T-helper 1 cell treated with Interleukin-12 subunit alpha and Interleukin-12 subunit beta and Interleukin-4 antibody, amounts not matched to agents 30 μg/mL and 1 μg/mL, for 36 hours (primary cell): ENCODE measurements at regions not wholly inside any gene's neighbourhood (a gene's known extent, or its start where the extent isn't known, plus 50 kb on each side); places are given as distances from the start of the nearest gene placed in this dataset.
"Not testable (repeated sequence)": the region's sequence is repeated elsewhere in the genome, so short reads cannot be mapped to it uniquely, and the experiment has no call there.

ENCODE experiments used
- H3K27ac Mint-ChIP-seq: one replicate; pipeline ENCODE4 v1.8.0; 2021; ENCODE audit warnings: mild to moderate bottlenecking, mixed read lengths
- H3K27me3 Mint-ChIP-seq: one replicate; pipeline ENCODE4 v1.8.0; 2021; ENCODE audit warnings: low read depth, mixed read lengths
- H3K36me3 Mint-ChIP-seq: one replicate; pipeline ENCODE4 v1.8.0; 2021; ENCODE audit warnings: low read depth, mixed read lengths
- H3K4me1 Mint-ChIP-seq: one replicate; pipeline ENCODE4 v1.8.0; 2021; ENCODE audit warnings: low read depth, mixed read lengths
- H3K4me3 Mint-ChIP-seq: one replicate; pipeline ENCODE4 v1.8.0; 2021; ENCODE audit warnings: mild to moderate bottlenecking, moderate library complexity, mixed read lengths
- H3K9me3 Mint-ChIP-seq: one replicate; pipeline ENCODE4 v1.8.0; 2021; ENCODE audit warnings: mixed read lengths

DNA sequence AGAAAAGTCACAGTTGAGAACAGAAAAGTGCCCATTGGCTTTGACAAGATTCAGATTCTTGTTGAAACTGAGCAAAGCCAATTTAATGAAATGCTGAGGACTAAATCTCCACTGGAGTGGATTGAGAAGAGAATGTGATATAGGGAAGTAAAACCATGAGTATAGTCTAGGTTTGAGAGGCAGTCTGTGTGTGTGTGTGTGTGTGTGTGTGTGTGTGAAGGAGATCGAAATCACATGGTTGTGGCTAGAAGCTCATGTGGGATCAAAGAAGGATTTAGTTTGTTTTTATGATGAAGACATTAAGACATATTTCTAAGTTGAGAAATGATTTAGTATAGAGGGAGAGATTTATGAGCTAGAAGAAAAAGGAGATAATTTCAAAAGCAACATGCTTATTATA lies 275.7 kb upstream of the DAB2 start:
- H3K9me3 Mint-ChIP-seq = no peaks in the 10 kb centered on the region
- H3K4me1 Mint-ChIP-seq = no peaks in the 10 kb centered on the region
- no peak overlapping the region for H3K27ac Mint-ChIP-seq
- H3K36me3 Mint-ChIP-seq = no peaks in the 10 kb centered on the region
- H3K4me3 Mint-ChIP-seq = no peak overlapping the region
- H3K27me3 Mint-ChIP-seq = peaks cover 4% of the 10 kb centered on the region

DNA sequence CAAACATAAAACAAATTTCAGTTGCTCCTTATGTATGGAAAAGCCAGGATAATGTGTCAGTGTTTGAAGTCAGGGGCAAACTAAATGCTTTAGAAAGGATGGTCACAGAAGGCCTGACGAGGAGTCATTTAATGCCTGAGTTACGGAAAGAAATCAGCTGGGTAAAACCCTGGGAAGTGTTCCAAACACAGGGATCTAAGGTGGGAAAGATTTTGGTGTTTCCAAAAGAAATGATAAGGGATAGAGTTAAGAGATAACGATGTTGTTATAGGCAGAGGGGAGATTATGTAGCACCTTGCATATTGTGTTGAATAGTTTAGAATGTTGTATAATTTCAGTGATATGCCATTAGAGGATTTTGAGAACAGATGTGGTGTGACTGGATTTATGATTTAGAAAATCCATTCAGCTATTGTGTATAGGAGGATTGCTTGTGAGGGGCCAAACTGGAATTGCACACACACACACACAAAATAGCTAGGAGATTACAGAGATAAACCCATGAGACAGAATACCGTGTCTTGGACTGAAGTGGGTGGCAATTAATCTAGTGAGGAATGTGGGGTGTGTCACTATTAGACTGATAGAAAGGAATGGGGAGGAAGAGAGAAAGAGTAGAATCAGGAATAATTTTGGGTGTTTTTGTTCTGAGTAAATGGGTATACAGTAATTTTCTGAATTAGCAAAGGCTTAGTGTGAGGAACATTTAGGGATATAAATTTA lies 274.2 kb upstream of the DAB2 start:
- no peaks in the 10 kb centered on the region for H3K9me3 Mint-ChIP-seq
- no peak overlapping the region for H3K4me3 Mint-ChIP-seq
- no peaks in the 10 kb centered on the region for H3K36me3 Mint-ChIP-seq

DNA sequence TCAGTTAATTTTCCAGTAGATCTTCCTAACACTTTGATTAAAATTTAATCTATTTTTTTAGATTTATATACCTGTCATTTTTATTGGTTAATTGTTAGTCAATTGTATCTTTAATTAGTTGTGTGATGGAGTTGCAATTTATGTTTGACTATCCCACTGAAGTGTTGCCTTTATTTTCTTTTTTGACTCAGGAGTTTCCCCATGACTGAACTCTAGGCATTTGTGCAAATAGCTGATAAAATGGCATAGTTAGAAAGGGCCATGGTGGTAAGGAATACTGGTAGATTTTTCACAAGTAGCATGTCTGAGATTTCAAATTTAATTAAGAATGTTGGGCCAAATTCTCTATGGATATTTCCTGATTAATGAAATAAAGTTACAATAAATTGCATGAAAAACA lies 273.1 kb upstream of the DAB2 start:
- H3K27ac Mint-ChIP-seq = no peak overlapping the region

More for the DNA sequence above, 274.2 kb upstream of the DAB2 start:
- H3K4me1 Mint-ChIP-seq = no peaks in the 10 kb centered on the region
- H3K27ac Mint-ChIP-seq = no peak overlapping the region
- peaks cover 4% of the 10 kb centered on the region for H3K27me3 Mint-ChIP-seq

DNA sequence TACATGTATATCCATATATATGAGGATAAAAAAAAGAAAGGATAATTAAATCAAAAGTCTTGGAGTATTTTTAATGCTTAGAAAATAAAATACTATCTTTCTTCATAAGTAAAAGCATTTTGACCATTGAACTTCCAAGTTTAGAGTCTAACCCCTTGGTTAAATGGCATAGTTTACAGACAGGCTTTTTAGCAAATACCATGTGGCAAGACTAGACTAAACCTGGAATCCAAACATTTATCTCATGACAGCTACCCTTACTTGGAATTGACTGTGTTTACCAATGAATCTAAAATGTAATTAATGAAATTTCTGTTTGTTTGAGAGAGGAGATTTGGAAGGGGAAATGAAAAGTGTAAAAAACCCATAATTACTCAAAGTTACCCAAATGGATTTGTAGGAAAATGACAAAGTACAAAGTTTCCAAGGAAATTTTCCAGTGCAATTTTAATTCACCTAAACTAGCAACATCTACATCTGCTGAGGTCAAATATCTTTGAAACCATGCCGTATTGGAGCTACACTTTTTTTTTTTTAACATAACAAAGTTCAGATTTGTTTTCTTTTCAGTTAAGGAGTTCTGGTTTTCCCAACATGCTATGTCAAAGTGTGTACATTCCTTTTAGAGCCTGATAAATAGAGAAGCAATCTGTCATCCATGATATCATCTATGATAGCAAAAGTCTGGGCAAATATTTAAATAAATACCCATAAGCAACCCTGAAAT lies 272.1 kb upstream of the DAB2 start:
- Mint-ChIP-seq H3K9me3 (no peaks in the 10 kb centered on the region), H3K27ac (no peak overlapping the region), H3K27me3 (peaks cover 4% of the 10 kb centered on the region), H3K36me3 (no peaks in the 10 kb centered on the region), H3K4me1 (no peaks in the 10 kb centered on the region), H3K4me3 (no peak overlapping the region)

More for the DNA sequence above, 273.1 kb upstream of the DAB2 start:
- Mint-ChIP-seq H3K9me3 (no peaks in the 10 kb centered on the region), H3K4me3 (no peak overlapping the region), H3K36me3 (no peaks in the 10 kb centered on the region), H3K27me3 (peaks cover 4% of the 10 kb centered on the region), H3K4me1 (no peaks in the 10 kb centered on the region)

DNA sequence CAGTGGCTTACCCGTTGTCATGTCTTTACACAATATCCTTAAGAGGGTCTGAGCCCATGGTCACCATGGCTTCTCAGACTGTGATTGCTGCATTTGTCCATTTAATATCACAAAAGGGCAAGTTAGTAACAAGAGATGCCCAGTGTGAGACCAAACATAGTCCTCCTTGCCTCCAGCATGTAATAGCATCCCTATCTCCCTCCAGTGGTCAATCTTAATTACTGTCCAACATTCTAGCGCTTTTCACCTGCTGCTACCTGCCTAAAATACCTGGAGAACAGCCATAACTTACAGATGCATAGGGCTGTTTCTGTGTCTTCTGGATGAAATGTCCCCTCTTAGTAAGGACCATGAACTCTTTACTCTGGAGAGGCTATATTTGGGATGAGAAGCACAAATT lies 267.2 kb upstream of the DAB2 start:
- Mint-ChIP-seq H3K27me3 (peaks cover 4% of the 10 kb centered on the region), H3K36me3 (no peaks in the 10 kb centered on the region), H3K4me3 (no peak overlapping the region), H3K4me1 (no peaks in the 10 kb centered on the region), H3K27ac (no peak overlapping the region), H3K9me3 (no peaks in the 10 kb centered on the region)

DNA sequence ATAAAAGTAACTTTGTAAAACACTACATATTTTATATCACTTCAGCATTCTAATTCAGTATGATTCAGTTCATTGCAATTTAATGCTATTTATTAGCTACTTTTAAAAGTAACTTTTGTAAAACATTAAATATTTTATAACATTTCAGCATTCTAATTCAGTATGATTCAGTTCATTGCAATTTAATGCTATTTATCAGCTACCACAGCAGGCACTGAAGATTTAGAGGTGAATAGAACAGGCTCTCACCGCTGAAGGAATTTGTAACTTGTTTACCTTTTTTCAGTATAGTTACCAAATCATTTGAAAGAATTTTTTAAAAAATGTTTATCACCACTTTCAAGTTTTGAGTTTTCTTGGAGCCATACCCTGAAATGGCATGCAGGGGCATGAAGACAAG lies 266.4 kb upstream of the DAB2 start:
- no peak overlapping the region for H3K27ac Mint-ChIP-seq
- no peak overlapping the region for H3K4me3 Mint-ChIP-seq
- H3K27me3 Mint-ChIP-seq = peaks cover 6% of the 10 kb centered on the region
- no peaks in the 10 kb centered on the region for H3K9me3 Mint-ChIP-seq
- H3K36me3 Mint-ChIP-seq = no peaks in the 10 kb centered on the region
- H3K4me1 Mint-ChIP-seq = no peaks in the 10 kb centered on the region

DNA sequence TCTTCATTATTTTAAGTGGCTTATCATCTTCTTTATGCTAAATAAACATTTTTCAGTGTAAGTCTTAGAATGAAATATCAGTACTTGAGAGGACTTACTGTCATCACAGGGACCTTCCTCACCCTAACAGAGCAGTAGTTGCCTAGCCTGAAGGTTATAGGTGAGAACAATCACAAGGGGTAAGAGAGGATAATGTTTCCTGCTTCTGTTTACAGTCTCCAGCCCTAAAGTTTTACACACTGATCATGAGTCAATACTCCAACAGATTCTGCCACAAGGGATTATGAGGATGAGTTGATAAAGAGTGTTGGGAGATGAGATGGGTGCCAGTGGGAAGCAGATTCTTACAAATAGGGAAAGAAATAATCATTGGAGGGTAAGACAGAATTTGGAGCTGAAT lies 265.1 kb upstream of the DAB2 start:
- H3K36me3 Mint-ChIP-seq = no peaks in the 10 kb centered on the region
- H3K4me3 Mint-ChIP-seq = no peak overlapping the region
- H3K4me1 Mint-ChIP-seq = no peaks in the 10 kb centered on the region

DNA sequence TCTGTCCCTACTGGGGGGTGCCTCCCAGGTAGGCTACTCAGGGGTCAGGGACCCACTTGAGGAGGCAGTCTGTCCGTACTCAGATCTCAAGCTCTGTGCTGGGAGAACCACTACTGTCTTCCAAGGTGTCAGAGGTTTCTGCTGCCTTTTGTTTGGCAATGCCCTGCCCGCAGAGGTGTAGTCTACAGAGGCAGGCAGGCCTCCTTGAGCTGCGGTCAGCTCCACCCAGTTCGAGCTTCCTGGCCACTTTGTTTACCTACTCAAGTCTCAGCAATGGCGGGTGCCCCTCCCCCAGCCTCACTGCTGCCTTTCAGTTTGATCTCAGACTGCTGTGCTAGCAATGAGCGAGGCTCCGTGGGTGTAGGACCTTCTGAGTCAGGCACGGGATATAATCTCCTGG lies 263.1 kb upstream of the DAB2 start:
- not testable (repeated sequence) for H3K4me3 Mint-ChIP-seq, H3K9me3 Mint-ChIP-seq, H3K4me1 Mint-ChIP-seq, H3K27ac Mint-ChIP-seq, H3K27me3 Mint-ChIP-seq, H3K36me3 Mint-ChIP-seq

More for the DNA sequence above, 265.1 kb upstream of the DAB2 start:
- Mint-ChIP-seq H3K9me3 (no peaks in the 10 kb centered on the region), H3K27ac (no peak overlapping the region), H3K27me3 (peaks cover 9% of the 10 kb centered on the region)

DNA sequence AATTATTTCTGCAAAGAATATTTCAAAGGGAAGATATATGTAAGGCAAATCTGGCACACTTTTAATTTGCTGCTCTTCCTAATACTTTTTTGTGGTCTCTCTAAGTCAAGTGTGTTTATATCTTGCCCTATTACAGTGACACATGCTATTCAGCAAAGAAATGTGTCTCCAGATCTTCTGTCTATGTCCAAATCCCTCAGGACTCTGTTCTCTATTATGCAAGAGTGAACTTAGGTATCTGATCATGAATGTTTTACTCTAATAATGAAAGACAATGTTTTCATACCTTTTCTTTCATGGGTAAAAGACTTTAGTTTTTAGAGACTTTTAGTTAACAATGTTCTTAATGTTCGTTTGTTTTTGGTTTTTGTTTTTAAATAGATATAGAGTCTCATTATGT lies 255.4 kb upstream of the DAB2 start:
- no peak overlapping the region for H3K27ac Mint-ChIP-seq
- no peak overlapping the region for H3K4me3 Mint-ChIP-seq
- peaks cover 15% of the 10 kb centered on the region for H3K27me3 Mint-ChIP-seq
- no peaks in the 10 kb centered on the region for H3K4me1 Mint-ChIP-seq
- H3K36me3 Mint-ChIP-seq = no peaks in the 10 kb centered on the region
- no peaks in the 10 kb centered on the region for H3K9me3 Mint-ChIP-seq

DNA sequence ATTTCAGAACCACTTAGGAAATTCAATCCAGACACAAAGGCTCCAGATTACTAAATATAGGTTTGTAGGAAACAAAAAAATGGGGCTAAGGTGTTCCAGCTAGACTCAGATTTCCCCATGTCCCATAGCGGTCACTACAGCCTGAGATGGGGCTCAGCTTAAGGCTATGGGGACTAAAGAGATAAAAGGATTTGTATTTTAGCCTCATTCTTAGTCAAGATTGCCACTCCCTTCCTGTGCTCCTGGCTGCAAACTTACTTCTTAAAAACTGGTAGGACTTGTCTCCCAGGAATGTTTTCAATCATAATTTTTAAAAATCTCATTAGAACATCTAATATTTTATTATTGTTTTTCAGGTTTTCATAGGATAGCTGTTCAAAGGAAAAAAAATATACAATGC lies 253.8 kb upstream of the DAB2 start:
- H3K4me1 Mint-ChIP-seq = no peaks in the 10 kb centered on the region
- H3K9me3 Mint-ChIP-seq = no peaks in the 10 kb centered on the region
- H3K4me3 Mint-ChIP-seq = no peak overlapping the region
- H3K27ac Mint-ChIP-seq = no peak overlapping the region
- H3K27me3 Mint-ChIP-seq = peaks cover 16% of the 10 kb centered on the region
- no peaks in the 10 kb centered on the region for H3K36me3 Mint-ChIP-seq

DNA sequence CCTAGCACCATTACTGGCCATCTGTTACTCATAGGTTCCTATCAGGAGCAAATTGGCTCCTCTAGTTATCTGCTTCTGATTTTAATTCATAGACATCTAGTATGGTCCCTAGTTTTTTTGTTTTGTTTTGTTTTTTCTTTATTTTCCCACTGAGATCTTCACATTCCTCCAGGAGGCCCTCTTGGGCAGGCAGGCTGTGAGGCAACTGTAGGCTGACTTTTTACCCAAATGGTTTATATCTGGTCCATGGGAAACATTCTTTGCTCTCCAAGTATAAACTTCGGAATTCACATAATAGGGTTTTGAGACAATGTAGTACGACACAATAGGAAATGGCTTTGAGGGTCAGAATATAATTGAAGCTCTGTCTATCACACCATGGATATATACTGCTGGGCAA lies 250.9 kb upstream of the DAB2 start:
- no peaks in the 10 kb centered on the region for H3K4me1 Mint-ChIP-seq
- no peaks in the 10 kb centered on the region for H3K9me3 Mint-ChIP-seq
- no peak overlapping the region for H3K27ac Mint-ChIP-seq
- no peak overlapping the region for H3K4me3 Mint-ChIP-seq
- H3K36me3 Mint-ChIP-seq = no peaks in the 10 kb centered on the region
- H3K27me3 Mint-ChIP-seq = peaks cover 25% of the 10 kb centered on the region

DNA sequence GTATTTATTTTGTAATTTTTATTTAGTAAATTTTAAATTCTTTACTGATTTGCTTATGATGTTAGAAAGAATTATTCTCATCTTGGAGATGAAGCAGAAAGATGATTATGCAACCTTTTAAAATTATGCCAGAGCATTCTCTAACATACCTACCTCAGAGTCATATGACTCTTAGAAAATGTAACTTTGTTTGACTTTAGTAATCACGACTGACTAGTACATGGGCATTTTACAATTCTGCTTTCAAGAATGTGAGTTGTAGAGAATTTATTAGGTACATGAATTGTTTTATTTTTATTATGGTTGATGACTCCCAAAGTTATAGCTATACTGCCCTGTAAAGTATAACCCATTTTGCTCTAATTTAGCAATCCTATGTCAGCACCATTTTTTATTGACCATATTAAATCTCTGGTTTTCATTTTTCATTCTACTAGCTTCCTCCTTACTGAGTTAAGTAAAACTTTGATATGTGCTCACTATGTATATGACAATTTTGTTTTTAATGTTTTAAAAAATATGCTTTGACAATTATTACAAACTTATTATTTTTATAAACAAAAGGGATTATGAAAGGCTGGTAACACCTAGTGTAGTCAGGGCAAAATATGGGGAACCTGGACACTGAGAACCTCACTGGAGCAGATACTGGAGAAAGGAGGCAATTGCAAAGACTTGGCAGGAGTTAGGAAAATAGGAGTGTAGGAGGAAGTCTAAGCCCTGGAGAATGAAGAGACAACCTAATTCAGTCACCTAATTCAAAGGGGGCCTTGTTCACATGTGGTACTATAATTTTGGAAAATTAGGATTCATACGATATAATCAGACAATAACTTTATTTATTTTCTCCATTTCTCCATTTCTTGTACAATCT lies 249.7 kb upstream of the DAB2 start:
- Mint-ChIP-seq H3K9me3 (no peaks in the 10 kb centered on the region), H3K4me3 (no peak overlapping the region), H3K36me3 (no peaks in the 10 kb centered on the region), H3K4me1 (no peaks in the 10 kb centered on the region), H3K27me3 (peaks cover 22% of the 10 kb centered on the region), H3K27ac (no peak overlapping the region)

DNA sequence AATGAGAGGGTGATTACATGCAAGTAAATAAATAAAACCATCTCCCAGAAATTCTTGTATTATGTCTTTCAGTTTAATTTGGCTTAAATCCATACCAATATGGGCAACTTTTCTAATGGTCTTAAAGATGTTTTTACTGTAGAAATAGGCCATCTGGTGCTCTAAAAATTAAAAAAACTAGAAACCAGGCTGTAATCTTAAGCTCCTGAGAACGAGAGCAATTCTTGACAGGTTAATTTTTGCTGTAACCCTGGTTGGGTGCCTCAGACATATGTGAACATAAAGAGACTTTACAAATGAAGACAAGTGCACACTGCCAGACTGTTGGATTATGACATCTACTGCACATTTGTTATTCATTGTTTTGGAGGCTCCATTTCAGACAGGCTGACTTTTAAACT lies 246.8 kb upstream of the DAB2 start:
- Mint-ChIP-seq H3K4me1 (no peaks in the 10 kb centered on the region), H3K27me3 (peaks cover 17% of the 10 kb centered on the region), H3K27ac (no peak overlapping the region), H3K36me3 (no peaks in the 10 kb centered on the region), H3K9me3 (no peaks in the 10 kb centered on the region), H3K4me3 (no peak overlapping the region)

DNA sequence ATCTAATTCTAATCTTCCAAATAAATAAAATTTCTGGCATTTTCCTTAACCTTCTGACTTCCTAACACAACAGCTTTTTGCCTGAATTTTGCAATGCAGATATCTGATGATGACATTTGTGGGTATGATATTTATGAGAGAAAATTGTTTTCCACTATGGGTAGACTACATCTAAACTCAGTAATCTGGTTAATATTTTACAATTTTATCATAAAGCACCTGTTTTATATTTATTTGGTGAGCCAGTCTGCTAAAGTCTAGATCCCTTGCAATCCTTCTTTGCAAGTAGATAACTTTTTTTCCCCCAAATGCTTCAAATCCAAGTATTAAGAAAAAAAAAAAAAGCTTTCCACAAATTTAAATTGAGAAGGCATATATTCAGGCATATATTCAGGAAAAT lies 246.2 kb upstream of the DAB2 start:
- Mint-ChIP-seq H3K27me3 (peaks cover 17% of the 10 kb centered on the region), H3K36me3 (no peaks in the 10 kb centered on the region), H3K9me3 (no peaks in the 10 kb centered on the region), H3K4me1 (no peaks in the 10 kb centered on the region), H3K27ac (no peak overlapping the region), H3K4me3 (no peak overlapping the region)

DNA sequence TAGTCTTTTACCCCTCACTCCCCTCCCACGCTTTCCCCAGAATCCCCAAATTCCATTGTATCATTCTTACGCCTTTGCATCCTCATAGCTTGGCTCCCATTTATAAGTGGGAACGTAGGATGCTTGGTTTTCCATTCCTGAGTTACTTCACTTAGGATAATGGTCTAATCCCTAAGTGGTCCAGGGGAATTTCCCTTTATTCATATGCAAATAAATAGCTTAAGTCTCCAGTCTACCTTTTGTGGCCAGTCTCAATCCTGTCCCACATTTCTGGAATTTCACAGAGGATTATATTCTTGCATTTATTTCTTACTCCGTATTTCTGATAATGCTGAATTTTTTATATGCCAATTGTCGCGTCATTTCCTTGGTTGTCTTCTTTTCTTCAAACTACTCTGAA lies 245.6 kb upstream of the DAB2 start:
- Mint-ChIP-seq H3K27me3 (peaks cover 17% of the 10 kb centered on the region), H3K27ac (no peak overlapping the region), H3K4me3 (no peak overlapping the region), H3K9me3 (no peaks in the 10 kb centered on the region), H3K36me3 (no peaks in the 10 kb centered on the region), H3K4me1 (no peaks in the 10 kb centered on the region)
